Peyer's patch (tissue), 4 donors: ENCODE measurements at regions not wholly inside any gene's neighbourhood (a gene's known extent, or its start where the extent isn't known, plus 50 kb on each side); places are given as distances from the start of the nearest gene placed in this dataset.

Experiments used
- POLR2A ChIP-seq, 2 donors: fragments of 450-650 bp; IDR thresholded peaks; one replicate each; pipeline ENCODE4 v1.5.1; 2017; ENCODE audit warnings: antibody characterized with exemption in 2 of 2, mild to moderate bottlenecking in 2 of 2, moderate library complexity in 2 of 2
- TF ChIP-seq, protein P1 (sequence below), 6 experiments: fragments of 450-650 bp in 4 of 6; fragments of 200-600 bp in 2 of 6; sonication (generic) in 1 of 6; IDR thresholded peaks; one replicate each; pipeline ENCODE4 v1.5.1; 2017 to 2019; ENCODE audit warnings: antibody characterized with exemption in 6 of 6, mild to moderate bottlenecking in 3 of 6, moderate library complexity in 1 of 6

DNA sequence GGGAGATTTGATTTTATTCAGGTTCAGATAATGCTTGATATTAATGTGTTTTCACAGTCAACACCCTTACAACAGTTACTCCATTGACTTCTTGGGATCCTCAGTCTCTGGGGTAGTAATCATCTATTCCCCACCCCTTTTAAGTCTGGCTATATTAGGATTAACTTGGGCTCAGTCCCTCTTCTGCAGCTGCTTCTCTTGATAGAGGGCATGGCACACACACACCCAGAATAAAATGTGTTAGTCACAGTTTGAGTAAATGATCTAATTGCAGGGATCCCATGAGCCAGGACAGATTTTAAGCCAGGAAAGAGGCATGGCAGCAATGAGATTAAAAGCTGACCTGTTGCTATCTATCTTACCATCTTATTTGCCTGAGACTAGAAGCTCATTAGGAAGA, 53.7 kb upstream of the VLDLR start:
- TF ChIP-seq, protein P1, sequence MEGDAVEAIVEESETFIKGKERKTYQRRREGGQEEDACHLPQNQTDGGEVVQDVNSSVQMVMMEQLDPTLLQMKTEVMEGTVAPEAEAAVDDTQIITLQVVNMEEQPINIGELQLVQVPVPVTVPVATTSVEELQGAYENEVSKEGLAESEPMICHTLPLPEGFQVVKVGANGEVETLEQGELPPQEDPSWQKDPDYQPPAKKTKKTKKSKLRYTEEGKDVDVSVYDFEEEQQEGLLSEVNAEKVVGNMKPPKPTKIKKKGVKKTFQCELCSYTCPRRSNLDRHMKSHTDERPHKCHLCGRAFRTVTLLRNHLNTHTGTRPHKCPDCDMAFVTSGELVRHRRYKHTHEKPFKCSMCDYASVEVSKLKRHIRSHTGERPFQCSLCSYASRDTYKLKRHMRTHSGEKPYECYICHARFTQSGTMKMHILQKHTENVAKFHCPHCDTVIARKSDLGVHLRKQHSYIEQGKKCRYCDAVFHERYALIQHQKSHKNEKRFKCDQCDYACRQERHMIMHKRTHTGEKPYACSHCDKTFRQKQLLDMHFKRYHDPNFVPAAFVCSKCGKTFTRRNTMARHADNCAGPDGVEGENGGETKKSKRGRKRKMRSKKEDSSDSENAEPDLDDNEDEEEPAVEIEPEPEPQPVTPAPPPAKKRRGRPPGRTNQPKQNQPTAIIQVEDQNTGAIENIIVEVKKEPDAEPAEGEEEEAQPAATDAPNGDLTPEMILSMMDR (IDR thresholded peaks at IDR 0.05), result no peak
- no peak for TF ChIP-seq POLR2A (IDR thresholded peaks at IDR 0.05)
